T-helper 1 cell treated with Interleukin-12 subunit alpha and Interleukin-12 subunit beta and Interleukin-4 antibody, amounts not matched to agents 30 ng/mL and 1 ng/mL, for 36 hours (primary cell): ENCODE measurements at regions not wholly inside any gene's neighbourhood (a gene's known extent, or its start where the extent isn't known, plus 50 kb on each side); places are given as distances from the start of the nearest gene placed in this dataset.
"Not testable (repeated sequence)": the region's sequence is repeated elsewhere in the genome, so short reads cannot be mapped to it uniquely, and the experiment has no call there.

Experiments used
- intact Hi-C: fragments of 100-400 bp; cut with micrococcal nuclease; formaldehyde crosslinking; loops from one replicate; pipeline ENCODE4 v1.15.1; 2024

DNA sequence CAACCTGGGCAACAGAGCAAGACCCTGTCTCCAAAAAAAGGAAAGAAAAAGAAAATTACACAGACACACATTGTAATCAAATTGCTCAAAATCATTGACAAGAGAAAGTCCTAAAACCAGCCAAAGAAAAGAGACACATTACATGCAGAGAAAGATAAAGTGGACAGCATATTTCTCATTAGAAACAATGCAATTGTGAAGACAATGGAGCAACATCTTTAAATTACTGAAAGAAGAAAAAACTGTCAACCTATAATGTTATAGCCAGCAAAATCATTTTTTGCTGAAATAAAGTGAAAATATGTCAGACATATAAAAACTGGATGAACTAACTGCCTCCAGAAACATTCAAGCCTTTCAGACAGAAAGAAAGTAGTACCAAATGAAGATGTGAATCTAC is 120.6 kb downstream of the TMEM167A start:
- intact Hi-C loops: no loop called here

GRCh38 chr5:82952326-82952725 is 124.9 kb downstream of the TMEM167A start:
- intact Hi-C loops: no loop called here

GRCh38 chr5:82944267-82944666 is 132.9 kb downstream of the TMEM167A start:
- intact Hi-C loops: not testable (repeated sequence)

GRCh38 chr5:82942083-82942881 is 134.9 kb downstream of the TMEM167A start:
- intact Hi-C loops: no loop called here

DNA sequence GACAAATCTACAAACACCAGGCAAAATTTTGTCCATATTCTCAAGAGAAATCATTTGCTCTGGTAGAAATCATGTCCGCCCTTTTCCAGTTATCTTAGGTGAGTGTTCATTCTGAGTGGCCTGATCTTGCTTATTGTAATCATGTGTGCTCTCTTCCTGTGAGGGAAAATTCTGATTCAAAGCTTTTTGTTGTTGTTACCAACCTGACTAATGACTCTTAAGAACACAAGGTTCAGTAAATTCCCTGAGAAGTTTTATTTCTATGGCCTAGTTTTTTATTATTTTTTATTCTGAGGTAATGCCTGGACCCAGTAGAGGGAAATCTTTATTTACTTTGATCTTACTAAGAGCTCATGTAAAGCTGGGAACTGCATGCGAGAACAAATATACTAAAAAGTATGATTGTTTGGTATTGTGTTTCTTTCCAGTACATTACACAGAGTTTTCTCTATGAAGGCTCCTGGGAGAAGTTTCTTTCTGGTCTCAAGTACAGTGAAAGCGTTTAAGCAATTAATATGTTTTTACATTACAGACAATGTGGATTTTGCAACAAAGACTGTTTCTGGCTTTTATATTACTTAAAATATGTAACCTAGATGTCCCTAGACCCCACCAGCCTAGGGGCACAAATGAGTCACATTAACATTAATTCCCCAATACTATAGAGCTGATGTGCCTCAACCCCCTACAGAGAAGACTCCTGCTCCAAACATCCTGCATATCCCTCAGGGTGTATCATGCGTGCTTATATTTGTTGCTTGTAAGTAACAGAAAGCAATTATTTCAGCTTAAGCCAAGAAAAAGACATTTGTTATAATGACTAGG is 138.1 kb downstream of the TMEM167A start:
- intact Hi-C loops: no loop called here

- intact Hi-C loops: not testable (repeated sequence)
Observed at GRCh38 chr5:82932473-82933220, 144.5 kb downstream of the TMEM167A start.

- intact Hi-C loops: no loop called here
Observed at GRCh38 chr5:82931110-82931509, 146.1 kb downstream of the TMEM167A start.

GRCh38 chr5:82925061-82925411 is 152.2 kb downstream of the TMEM167A start:
- intact Hi-C loops: no loop called here

- intact Hi-C loops: no loop called here
Observed at GRCh38 chr5:82924226-82925060, 152.8 kb downstream of the TMEM167A start.

- intact Hi-C loops: no loop called here
Observed at GRCh38 chr5:82922086-82922734, 155.0 kb downstream of the TMEM167A start.

DNA sequence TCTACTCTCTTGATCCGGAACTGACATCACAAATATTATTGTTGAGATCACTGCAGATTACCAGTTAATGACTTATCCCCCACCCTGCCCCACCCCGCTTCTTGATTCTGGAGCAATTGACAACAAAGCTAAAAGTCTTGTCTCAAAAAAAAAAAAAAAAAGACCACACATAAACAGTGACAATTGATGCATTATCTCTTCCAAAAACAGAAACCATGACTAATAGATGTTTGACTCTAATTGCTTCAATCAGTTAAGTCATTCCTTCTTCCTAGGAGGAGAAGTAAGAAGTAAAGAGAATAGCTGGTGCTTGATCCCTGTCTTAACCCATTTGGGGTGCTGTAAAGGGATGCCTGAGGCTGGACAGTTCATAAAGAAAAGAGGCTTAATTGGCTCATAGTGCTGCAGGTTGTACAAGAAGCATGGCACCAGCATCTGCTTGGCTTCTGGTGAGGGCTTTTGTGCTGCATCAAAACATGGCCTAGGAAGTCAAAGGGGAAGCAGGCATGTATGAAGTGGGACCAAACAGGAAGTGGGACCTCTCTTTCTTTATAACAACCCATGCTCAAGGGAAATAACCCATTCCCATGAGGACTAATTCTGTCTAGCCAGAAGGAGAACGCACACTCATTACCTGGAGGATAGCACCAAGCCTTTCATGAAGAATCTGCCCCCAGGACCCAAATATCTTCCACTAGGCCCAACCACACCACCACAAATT is 158.7 kb downstream of the TMEM167A start:
- intact Hi-C loops: no loop called here

DNA sequence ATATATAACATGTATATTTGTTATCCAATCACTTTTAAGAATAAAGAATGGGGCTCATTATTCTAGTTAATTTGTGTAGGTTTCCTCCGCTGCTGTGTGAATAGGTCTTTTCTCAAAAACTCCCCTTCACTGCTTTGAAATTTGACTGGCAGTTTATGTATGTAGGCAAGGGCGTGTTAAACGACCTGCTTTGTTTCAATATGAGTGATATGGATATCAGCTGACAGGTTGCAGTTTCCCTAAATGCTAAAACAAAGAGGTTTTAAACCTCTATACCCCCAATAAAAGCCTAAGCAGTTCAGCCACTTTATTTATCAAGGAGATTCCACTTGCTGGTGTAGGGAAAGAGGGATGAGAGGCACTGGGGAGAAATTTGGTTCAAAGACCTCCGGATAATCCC is 159.6 kb downstream of the TMEM167A start:
- intact Hi-C loops: no loop called here

GRCh38 chr5:82913971-82914370 is 163.2 kb downstream of the TMEM167A start:
- intact Hi-C loops: no loop called here

DNA sequence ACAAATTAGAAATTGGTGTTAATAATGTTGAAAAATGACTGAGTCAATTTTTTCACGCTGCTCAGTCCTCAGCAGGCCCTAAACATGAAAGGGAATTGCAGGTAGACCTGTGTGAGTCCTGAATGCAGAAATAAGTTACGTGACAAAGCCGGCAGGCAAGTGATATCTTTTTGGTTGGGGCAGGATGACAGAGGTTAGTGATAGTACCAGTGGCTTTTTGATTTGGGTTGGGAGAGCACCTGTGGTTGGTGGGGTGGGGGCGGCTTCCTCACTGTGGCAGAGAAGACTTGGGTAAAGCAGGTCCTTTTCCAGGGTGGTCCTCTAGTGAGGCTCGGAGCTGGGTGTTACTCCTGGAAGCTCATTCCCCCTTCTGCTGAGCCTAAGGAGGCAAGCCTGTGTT is 164.7 kb downstream of the TMEM167A start:
- intact Hi-C loops: no loop called here

- intact Hi-C loops: no loop called here
Observed at GRCh38 chr5:82911910-82912309, 165.3 kb downstream of the TMEM167A start.

- intact Hi-C loops: no loop called here
Observed at GRCh38 chr5:82910905-82911304, 166.3 kb downstream of the TMEM167A start.

DNA sequence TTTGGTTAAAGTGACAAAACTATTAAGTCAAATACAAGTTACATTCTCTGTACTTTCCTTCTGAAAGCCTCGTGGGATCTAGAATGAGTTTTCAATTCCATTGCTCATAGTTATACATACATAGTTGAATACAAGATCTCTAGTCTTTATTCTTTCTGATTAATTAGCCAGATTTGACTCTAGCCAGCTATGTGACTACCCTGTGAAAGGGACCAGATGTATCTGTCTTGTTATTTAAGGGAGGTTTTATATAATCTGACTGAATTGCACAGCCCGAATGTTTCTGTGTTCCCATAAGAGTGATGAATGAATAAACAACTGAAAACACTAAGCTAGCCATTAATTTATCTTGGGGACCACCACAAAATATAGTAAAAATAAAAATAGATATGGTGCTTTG is 166.7 kb downstream of the TMEM167A start:
- intact Hi-C loops: no loop called here

- intact Hi-C loops: no loop called here
Observed at GRCh38 chr5:82909771-82910170, 167.4 kb downstream of the TMEM167A start.

DNA sequence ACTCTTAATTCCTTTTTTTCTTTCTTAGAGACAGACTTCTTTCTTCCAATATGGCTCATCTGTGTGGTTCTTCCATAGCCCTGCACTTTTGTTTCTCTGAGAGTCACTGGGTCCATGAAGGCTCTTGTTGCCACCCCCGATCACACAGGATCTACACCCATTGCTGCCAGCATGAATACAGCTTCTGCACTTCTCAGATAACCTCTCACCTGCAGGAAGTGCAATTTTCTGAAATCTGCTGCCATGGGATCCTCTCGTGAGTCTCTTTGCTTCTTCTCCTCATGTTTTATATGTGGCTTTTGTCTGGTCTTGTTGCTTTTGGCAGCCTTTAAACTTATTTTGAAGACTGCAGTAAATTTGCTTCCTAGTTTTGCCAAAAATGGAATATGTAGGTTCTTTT is 171.2 kb downstream of the TMEM167A start:
- intact Hi-C loops: no loop called here
